Esophagus squamous epithelium (tissue), 5 donors: ENCODE measurements at regions not wholly inside any gene's neighbourhood (a gene's known extent, or its start where the extent isn't known, plus 50 kb on each side); places are given as distances from the start of the nearest gene placed in this dataset.

Experiments
- DNase-seq: peaks from one replicate; lab custom pipeline; 2025; lab: John Stamatoyannopoulos, UW
- H3K27ac ChIP-seq, 4 donors: fragments of 200-600 bp; sonication (generic); one replicate each; pipeline ENCODE4 v1.5.1; 2016 to 2019; ENCODE audit warnings: mild to moderate bottlenecking in 1 of 4
- H3K27me3 ChIP-seq, 4 donors: fragments of 200-600 bp; sonication (generic); 1 replicate in 3 of 4; 2 replicates in 1 of 4; pipeline versions ENCODE4 v1.5.1 to v1.6.0; 2017 to 2021; ENCODE audit warnings: antibody characterized with exemption in 1 of 4
- H3K36me3 ChIP-seq, 3 donors: fragments of 200-600 bp; sonication (generic); one replicate each; pipeline ENCODE4 v1.5.1; 2016 to 2019
- H3K4me1 ChIP-seq, 3 donors: fragments of 200-600 bp; sonication (generic); one replicate each; pipeline ENCODE4 v1.5.1; 2017 to 2019
- H3K4me3 ChIP-seq, 4 donors: fragments of 200-600 bp; sonication (generic); 1 replicate in 3 of 4; 2 replicates in 1 of 4; pipeline ENCODE4 v1.5.1; 2016 to 2019; ENCODE audit warnings: mild to moderate bottlenecking in 2 of 4, moderate library complexity in 1 of 4
- H3K9me3 ChIP-seq, 3 donors: fragments of 200-600 bp; sonication (generic); one replicate each; pipeline ENCODE4 v1.5.1; 2016 to 2019
- CTCF ChIP-seq, 6 experiments: fragments of 450-650 bp in 4 of 6; fragments of 200-600 bp in 2 of 6; sonication (generic) in 2 of 6; IDR thresholded peaks; one replicate each; pipeline ENCODE4 v1.5.1; 2016 to 2019; ENCODE audit warnings: antibody characterized with exemption in 6 of 6, mild to moderate bottlenecking in 4 of 6, moderate library complexity in 4 of 6
- POLR2A ChIP-seq, 4 donors: fragments of 450-650 bp; IDR thresholded peaks; one replicate each; pipeline ENCODE4 v1.6.1; 2017; ENCODE audit warnings: antibody characterized with exemption in 4 of 4, mild to moderate bottlenecking in 4 of 4, moderate library complexity in 3 of 4
- WGBS, 2 donors: methylation state at CpG; one replicate each; pipeline ENCODE4 v1.1.5; 2018; 5-methylcytosine and 5-hydroxymethylcytosine counted together
- intact Hi-C: fragments of 100-400 bp; cut with DNase I; formaldehyde crosslinking; loops from one replicate; pipeline ENCODE4 v1.15.0; 2022
- donor health status: DM: yes; HTN: yes; CAD: no.

GRCh38 chrX:43350935-43351334, 305.2 kb upstream of the MAOA start:
- no peak overlapping the region for H3K27ac ChIP-seq
- no peaks in the 10 kb centered on the region for H3K36me3 ChIP-seq
- no peaks in the 10 kb centered on the region for H3K27me3 ChIP-seq
- no peaks in the 10 kb centered on the region for H3K4me1 ChIP-seq
- TF ChIP-seq POLR2A (IDR thresholded peaks at IDR 0.05): no peak
- TF ChIP-seq CTCF (IDR thresholded peaks at IDR 0.05): no peak
- WGBS, 2 donors: 56 to 66% methylated on average over 3 to 4 of the region's 4 CpGs
- intact Hi-C loops: loop anchor here (10.0 kb wide), 1 partner anchor 204 kb away; no protein-coding TSS in a partner anchor
- no peaks in the 10 kb centered on the region for H3K9me3 ChIP-seq
- H3K4me3 ChIP-seq: no peak overlapping the region
- no peak for DNase-seq

GRCh38 chrX:43357741-43358140, 298.4 kb upstream of the MAOA start:
- H3K27ac ChIP-seq: no peak overlapping the region
- WGBS, 2 donors: 15 to 33% methylated on average over 1 of the region's 1 CpG
- H3K4me3 ChIP-seq: no peak overlapping the region
- DNase-seq: no peak
- no peaks in the 10 kb centered on the region for H3K36me3 ChIP-seq
- no peaks in the 10 kb centered on the region for H3K9me3 ChIP-seq
- intact Hi-C loops: loop anchor here (10.0 kb wide), 1 partner anchor 197 kb away; no protein-coding TSS in a partner anchor
- TF ChIP-seq CTCF (IDR thresholded peaks at IDR 0.05) (no peak), POLR2A (IDR thresholded peaks at IDR 0.05) (no peak)
- no peaks in the 10 kb centered on the region for H3K4me1 ChIP-seq
- H3K27me3 ChIP-seq: no peaks in the 10 kb centered on the region

GRCh38 chrX:43373032-43373431, 283.1 kb upstream of the MAOA start:
- intact Hi-C loops: no loop called here
- no peak for DNase-seq

GRCh38 chrX:43375136-43375535, 281.0 kb upstream of the MAOA start:
- H3K27ac ChIP-seq: no peak overlapping the region
- DNase-seq: no peak
- WGBS, 2 donors: 35 to 53% methylated on average over 3 of the region's 3 CpGs
- TF ChIP-seq POLR2A (IDR thresholded peaks at IDR 0.05) (no peak), CTCF (IDR thresholded peaks at IDR 0.05) (no peak)
- intact Hi-C loops: no loop called here
- H3K9me3 ChIP-seq: no peaks in the 10 kb centered on the region
- no peaks in the 10 kb centered on the region for H3K36me3 ChIP-seq
- H3K4me3 ChIP-seq: no peak overlapping the region
- H3K4me1 ChIP-seq: no peaks in the 10 kb centered on the region
- no peaks in the 10 kb centered on the region for H3K27me3 ChIP-seq

More at GRCh38 chrX:43373032-43373431, 283.1 kb upstream of the MAOA start:
- Histone ChIP-seq H3K36me3 (no peaks in the 10 kb centered on the region), H3K9me3 (no peaks in the 10 kb centered on the region), H3K27me3 (no peaks in the 10 kb centered on the region), H3K4me1 (no peaks in the 10 kb centered on the region), H3K4me3 (no peak overlapping the region), H3K27ac (no peak overlapping the region)
- 31 to 46% methylated on average over 3 of the region's 3 CpGs for WGBS, 2 donors
- TF ChIP-seq CTCF (IDR thresholded peaks at IDR 0.05) (no peak), POLR2A (IDR thresholded peaks at IDR 0.05) (no peak)

GRCh38 chrX:43380704-43381103, 275.4 kb upstream of the MAOA start:
- intact Hi-C loops: no loop called here
- no peaks in the 10 kb centered on the region for H3K36me3 ChIP-seq
- no peaks in the 10 kb centered on the region for H3K27me3 ChIP-seq
- no peak for DNase-seq
- H3K4me1 ChIP-seq: no peaks in the 10 kb centered on the region
- peaks cover 0 to 5% (median 0%) of the 10 kb centered on the region in 3 donors for H3K9me3 ChIP-seq
- H3K27ac ChIP-seq: no peak overlapping the region
- TF ChIP-seq CTCF (IDR thresholded peaks at IDR 0.05) (no peak), POLR2A (IDR thresholded peaks at IDR 0.05) (no peak)
- no peak overlapping the region for H3K4me3 ChIP-seq
- WGBS, 2 donors: 60 to 83% methylated on average over 1 to 2 of the region's 6 CpGs
